ENCODE measurements at regions not wholly inside any gene's neighbourhood (a gene's known extent, or its start where the extent isn't known, plus 50 kb on each side); places are given as distances from the start of the nearest gene placed in this dataset.

GRCh38 chr7:52026140-52026539, 709.5 kb upstream of the COBL start:
- H3K36me3 ChIP-seq (ENCODE audit: low read depth): no peaks in the 10 kb centered on the region
- no peaks in the 10 kb centered on the region for H3K9me3 ChIP-seq (ENCODE audit: insufficient read depth, low read depth)
- no peaks in the 10 kb centered on the region for H3K79me2 ChIP-seq (ENCODE audit: low read depth)
- DNase-seq: no peak
- H3K27me3 ChIP-seq (ENCODE audit: insufficient read depth, low read depth): no peaks in the 10 kb centered on the region
- no peak overlapping the region; the same call in 1 of the 2 replicates for H2AFZ ChIP-seq
- no peaks in the 10 kb centered on the region for H3K4me1 ChIP-seq (replicated peaks; ENCODE audit: insufficient read depth)
- H3K4me2 ChIP-seq: no peak overlapping the region
- H3K9me2 ChIP-seq (ENCODE audit: insufficient read depth): no peaks in the 10 kb centered on the region
- H4K20me1 ChIP-seq (ENCODE audit: insufficient read depth): no peaks in the 10 kb centered on the region
- intact Hi-C loops (cut with micrococcal nuclease; ENCODE audit: unreplicated experiment): no loop called here
- CTCF ChIA-PET: no interaction called here
- H3F3A ChIP-seq (ENCODE audit: insufficient read depth, low read depth): no peaks in the 10 kb centered on the region
- POLR2A ChIA-PET (ENCODE audit: unreplicated experiment): no interaction called here
- H3K4me3 ChIP-seq: no peak overlapping the region
- no peak overlapping the region for H3K27ac ChIP-seq
- no TSS peak for BruUV-seq (replicated peaks)
- TF ChIP-seq EZH2 (IDR thresholded peaks at IDR 0.05; ENCODE audit: low read depth): no peak
- TF ChIP-seq, protein P1, sequence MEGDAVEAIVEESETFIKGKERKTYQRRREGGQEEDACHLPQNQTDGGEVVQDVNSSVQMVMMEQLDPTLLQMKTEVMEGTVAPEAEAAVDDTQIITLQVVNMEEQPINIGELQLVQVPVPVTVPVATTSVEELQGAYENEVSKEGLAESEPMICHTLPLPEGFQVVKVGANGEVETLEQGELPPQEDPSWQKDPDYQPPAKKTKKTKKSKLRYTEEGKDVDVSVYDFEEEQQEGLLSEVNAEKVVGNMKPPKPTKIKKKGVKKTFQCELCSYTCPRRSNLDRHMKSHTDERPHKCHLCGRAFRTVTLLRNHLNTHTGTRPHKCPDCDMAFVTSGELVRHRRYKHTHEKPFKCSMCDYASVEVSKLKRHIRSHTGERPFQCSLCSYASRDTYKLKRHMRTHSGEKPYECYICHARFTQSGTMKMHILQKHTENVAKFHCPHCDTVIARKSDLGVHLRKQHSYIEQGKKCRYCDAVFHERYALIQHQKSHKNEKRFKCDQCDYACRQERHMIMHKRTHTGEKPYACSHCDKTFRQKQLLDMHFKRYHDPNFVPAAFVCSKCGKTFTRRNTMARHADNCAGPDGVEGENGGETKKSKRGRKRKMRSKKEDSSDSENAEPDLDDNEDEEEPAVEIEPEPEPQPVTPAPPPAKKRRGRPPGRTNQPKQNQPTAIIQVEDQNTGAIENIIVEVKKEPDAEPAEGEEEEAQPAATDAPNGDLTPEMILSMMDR (conservative IDR thresholded peaks at IDR 0.05): no peak

DNA sequence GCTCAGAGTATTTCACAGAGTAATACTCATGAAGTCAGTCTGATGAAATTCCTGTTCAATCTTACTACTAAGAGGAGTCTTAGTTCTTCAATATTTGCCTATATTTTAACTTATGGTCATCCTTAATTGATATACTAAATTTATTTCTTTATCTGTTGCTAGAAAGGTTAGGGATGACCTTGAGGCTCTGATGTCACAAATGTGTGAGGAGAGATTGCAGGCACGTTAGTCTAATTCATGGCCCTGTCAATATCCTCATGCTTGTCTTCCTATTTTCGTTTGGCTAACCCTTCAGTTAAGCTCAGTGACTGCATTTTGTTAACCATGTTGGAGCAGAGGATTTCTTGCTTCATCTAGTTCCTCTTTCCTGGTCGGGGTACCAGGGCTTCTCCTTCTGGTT, 704.7 kb upstream of the COBL start:
- DNase-seq: no peak
- ChIA-PET CTCF (no interaction called here), POLR2A (ENCODE audit: unreplicated experiment) (no interaction called here)
- Histone ChIP-seq H2AFZ (no peak overlapping the region), H3F3A (ENCODE audit: insufficient read depth, low read depth) (no peaks in the 10 kb centered on the region), H3K27ac (no peak overlapping the region), H3K4me2 (no peak overlapping the region), H3K79me2 (ENCODE audit: low read depth) (no peaks in the 10 kb centered on the region), H3K9me2 (ENCODE audit: insufficient read depth) (no peaks in the 10 kb centered on the region), H3K4me3 (no peak overlapping the region), H3K9me3 (ENCODE audit: insufficient read depth, low read depth) (no peaks in the 10 kb centered on the region), H3K36me3 (ENCODE audit: low read depth) (no peaks in the 10 kb centered on the region), H3K4me1 (replicated peaks; ENCODE audit: insufficient read depth) (no peaks in the 10 kb centered on the region), H4K20me1 (ENCODE audit: insufficient read depth) (no peaks in the 10 kb centered on the region), H3K27me3 (ENCODE audit: insufficient read depth, low read depth) (no peaks in the 10 kb centered on the region)
- intact Hi-C loops (cut with micrococcal nuclease; ENCODE audit: unreplicated experiment): no loop called here
- BruUV-seq (replicated peaks): no TSS peak
- TF ChIP-seq, protein P1 (conservative IDR thresholded peaks at IDR 0.05): no peak
- no peak for TF ChIP-seq EZH2 (IDR thresholded peaks at IDR 0.05; ENCODE audit: low read depth)

DNA sequence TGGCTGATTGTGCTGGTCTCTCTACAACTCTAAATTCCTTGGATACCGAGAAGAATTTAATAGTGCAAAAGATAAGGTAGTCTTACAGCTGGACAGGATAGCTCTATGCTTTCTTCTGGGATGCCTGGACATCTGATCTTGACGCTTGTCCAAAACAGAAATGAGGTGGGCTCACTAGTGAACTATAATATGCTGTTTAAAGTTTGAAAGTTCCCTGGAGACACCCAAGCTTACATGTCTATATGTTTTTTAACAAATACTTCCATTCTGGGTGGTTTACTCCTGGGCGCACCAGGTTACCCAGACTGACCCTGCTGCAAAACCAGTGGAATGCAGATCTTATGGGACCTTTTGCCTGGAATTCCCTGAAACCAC, 702.1 kb upstream of the COBL start:
- intact Hi-C loops (cut with micrococcal nuclease; ENCODE audit: unreplicated experiment): no loop called here
- DNase-seq: no peak
- Histone ChIP-seq H3K4me2 (peak overlapping the region; percentile 72), H3F3A (ENCODE audit: insufficient read depth, low read depth) (no peaks in the 10 kb centered on the region), H2AFZ (peak overlapping the region; percentile 81), H3K36me3 (ENCODE audit: low read depth) (no peaks in the 10 kb centered on the region), H4K20me1 (ENCODE audit: insufficient read depth) (no peaks in the 10 kb centered on the region), H3K27me3 (ENCODE audit: insufficient read depth, low read depth) (no peaks in the 10 kb centered on the region), H3K4me3 (peak overlapping the region; percentile 52; the same call in 1 of the 2 replicates), H3K4me1 (replicated peaks; ENCODE audit: insufficient read depth) (no peaks in the 10 kb centered on the region), H3K9me3 (ENCODE audit: insufficient read depth, low read depth) (no peaks in the 10 kb centered on the region), H3K79me2 (ENCODE audit: low read depth) (no peaks in the 10 kb centered on the region), H3K9me2 (ENCODE audit: insufficient read depth) (no peaks in the 10 kb centered on the region), H3K27ac (no peak overlapping the region)
- no TSS peak for BruUV-seq (replicated peaks)
- ChIA-PET POLR2A (ENCODE audit: unreplicated experiment) (no interaction called here), CTCF (no interaction called here)
- no peak for TF ChIP-seq EZH2 (IDR thresholded peaks at IDR 0.05; ENCODE audit: low read depth)
- TF ChIP-seq, protein P1 (conservative IDR thresholded peaks at IDR 0.05): peak; percentile 53
